Fibroblast of peridontal ligament (primary cell): ENCODE measurements at regions not wholly inside any gene's neighbourhood (a gene's known extent, or its start where the extent isn't known, plus 50 kb on each side); places are given as distances from the start of the nearest gene placed in this dataset.
"Not testable (repeated sequence)": the region's sequence is repeated elsewhere in the genome, so short reads cannot be mapped to it uniquely, and the experiment has no call there.

Experiments
- DNase-seq: peaks from one replicate; pipeline ENCODE4 v3.0.0-alpha.2; 2010; ENCODE audit errors: extremely low read depth

DNA sequence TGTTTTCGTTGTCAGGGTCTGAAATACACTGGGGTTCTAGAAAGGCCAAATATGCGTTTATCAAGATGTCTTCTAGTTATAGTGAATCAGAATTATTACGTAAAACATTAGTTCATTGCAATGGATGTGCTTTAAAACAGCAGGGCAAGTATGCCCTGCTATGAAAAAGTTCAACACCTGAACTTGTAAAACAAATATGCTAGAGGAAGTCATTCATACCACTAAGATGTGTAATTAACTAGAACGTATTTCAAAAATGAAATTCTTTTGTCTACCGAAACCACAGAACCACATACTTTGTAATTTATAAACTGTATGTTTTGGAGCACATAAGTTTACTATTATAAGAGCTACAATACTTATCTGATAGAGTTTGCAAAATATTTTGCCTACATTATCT is 266.2 kb downstream of the KCTD12 start:
- no peak for DNase-seq

GRCh38 chr13:76619631-76620030 is 266.6 kb downstream of the KCTD12 start:
- DNase-seq = no peak

DNA sequence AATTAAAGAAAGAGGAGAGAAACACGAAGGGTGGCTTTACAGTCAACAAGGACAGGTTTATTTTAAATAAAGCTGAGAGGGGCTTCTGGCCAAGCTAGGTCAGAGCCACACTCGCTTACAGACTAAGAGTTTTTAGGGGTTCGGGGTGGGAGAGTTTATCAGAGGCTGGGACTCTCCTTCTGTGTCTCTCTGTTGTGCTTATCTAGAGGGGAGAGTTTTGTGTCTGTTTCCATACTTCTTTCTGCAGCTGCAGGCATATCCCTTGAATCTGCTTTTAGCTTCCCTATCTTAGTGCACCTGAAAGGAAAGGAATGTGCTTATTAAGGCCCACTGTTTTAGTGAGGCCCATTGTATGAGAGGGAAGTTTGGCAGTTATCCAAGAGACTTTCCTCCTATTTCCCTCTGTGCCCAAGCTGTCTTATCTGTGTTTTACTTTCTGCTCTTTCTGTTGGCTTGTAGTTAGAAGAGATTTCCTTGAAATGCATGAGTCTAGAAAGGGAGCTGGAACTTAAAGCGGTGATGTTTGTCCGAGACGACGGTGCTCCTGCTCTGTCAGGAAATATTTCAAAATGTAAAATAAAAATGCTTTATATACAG is 275.3 kb downstream of the KCTD12 start:
- no peak for DNase-seq

DNA sequence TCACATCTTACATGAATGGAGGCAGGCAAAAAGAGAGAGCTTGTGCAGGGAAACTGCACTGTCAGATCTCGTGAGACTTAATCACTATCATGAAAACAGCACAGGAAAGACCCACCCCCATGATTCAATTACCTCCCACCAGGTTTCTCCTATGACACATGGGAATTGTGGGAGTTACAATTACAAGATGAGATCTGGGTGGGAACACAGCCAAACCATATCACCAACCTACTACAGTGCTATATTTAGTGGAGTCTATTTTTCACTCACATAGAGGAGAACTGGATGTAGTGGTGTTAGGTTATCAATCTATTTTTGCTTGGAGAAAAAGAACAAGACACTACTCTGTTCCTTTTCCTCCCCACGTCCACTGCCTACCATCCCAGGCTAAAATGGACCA is 276.6 kb downstream of the KCTD12 start:
- no peak for DNase-seq

- DNase-seq = no peak
Observed at GRCh38 chr13:76607866-76608265, 278.3 kb downstream of the KCTD12 start.

- DNase-seq = peak; percentile 36
Observed at GRCh38 chr13:76600081-76600480, 286.1 kb downstream of the KCTD12 start.

GRCh38 chr13:76597868-76598267 is 288.3 kb downstream of the KCTD12 start:
- no peak for DNase-seq

- no peak for DNase-seq
Observed at GRCh38 chr13:76596216-76596615, 290.0 kb downstream of the KCTD12 start.

- DNase-seq = no peak
Observed at GRCh38 chr13:76594435-76594834, 291.8 kb downstream of the KCTD12 start.

DNA sequence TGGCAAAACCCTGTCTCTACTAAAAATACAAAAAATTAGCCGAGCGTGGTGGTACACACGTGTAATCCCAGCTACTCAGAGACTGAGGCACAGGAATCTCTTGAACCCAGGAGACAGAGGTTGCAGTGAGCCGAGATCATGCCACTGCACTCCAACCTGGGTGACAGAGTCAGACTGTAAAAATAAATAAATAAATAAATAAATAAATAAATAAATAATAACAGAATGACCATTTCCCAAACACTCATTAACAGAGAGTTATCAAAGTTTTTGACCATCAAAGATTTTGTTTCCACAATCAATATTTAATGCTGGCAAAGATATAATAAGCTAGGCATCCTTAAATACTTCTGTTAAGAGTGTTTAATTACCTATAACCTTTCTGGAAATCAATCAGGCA is 299.4 kb downstream of the KCTD12 start:
- DNase-seq = no peak

DNA sequence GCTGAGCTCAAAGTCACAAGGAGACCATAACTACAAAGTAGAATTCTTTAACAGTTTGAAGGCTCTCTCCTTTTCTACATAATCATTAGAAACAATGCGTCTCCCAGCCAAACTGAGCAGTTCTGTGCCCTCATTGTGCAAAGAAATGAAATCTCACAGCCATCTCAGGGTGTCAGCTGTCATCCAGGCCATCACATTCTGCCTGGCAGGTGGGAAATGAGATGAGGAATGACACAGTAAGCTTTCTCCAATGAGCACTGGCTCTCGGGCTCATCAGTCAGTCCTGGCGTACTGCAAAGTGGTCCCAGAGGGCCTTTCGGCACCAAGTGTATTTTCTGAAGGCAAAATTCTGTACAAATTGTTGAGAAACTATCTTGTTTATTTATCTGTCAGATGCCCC is 306.5 kb downstream of the KCTD12 start:
- no peak for DNase-seq

- DNase-seq = not testable (repeated sequence)
Observed at GRCh38 chr13:76575634-76576033, 310.6 kb downstream of the KCTD12 start.

DNA sequence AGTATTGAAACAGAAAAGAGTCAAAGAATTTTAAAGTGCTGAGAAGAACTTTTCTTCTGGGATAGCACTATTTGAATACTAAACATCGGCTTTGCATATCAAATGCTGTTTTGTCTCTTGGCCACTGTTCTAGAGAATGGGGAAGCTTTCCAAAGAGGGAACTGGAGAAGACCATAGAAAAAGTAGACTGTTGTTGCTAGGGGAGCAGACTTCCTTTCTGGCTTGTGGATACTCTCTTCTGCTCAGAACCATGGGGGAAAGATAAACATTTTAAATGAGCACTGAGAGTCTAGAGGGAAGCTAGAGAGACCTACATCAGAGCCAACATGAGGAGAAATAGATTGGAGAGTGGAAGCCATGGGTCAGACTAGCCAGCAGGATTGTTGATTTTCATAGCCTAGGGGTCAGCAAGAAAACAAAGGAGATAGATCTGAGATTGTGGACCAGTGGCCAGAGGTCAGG is 315.7 kb downstream of the KCTD12 start:
- peak; percentile 25 for DNase-seq

- DNase-seq = no peak
Observed at GRCh38 chr13:76556627-76557026, 329.6 kb downstream of the KCTD12 start.

GRCh38 chr13:76552807-76553206 is 333.4 kb downstream of the KCTD12 start:
- DNase-seq = no peak

DNA sequence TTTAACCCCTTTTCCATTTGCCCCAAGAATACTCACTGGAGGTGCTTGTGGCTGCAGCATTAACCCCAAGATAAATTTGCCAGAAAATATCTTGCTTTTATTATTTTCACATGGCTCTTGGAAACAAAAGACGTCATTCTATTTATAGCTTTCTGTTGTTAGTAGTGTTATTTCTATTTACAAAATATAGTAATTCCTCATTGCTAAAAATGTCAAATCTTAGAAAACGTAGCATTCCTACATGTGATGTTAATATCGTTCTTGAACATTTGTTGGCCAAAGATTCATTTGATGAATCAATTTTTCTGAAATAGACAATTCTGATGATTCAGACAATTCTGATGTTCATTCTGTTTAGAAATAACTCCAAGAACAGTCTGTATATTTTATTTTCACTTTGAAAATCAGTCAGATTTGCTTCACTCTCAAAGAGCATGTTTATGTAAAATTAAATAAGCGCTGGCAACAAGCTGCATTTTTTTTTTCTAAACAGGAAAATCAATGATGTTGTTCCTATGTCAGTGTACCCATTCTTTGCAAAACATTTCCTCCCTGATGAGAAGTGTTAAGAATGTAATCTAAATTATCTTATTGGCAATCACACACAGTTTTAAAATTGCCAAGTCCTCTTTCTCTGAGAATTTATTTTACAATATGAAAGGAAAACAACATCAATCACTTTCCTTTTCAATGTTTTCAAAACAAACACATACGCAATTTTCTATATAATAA is 334.0 kb downstream of the KCTD12 start:
- DNase-seq = peak; percentile 32

DNA sequence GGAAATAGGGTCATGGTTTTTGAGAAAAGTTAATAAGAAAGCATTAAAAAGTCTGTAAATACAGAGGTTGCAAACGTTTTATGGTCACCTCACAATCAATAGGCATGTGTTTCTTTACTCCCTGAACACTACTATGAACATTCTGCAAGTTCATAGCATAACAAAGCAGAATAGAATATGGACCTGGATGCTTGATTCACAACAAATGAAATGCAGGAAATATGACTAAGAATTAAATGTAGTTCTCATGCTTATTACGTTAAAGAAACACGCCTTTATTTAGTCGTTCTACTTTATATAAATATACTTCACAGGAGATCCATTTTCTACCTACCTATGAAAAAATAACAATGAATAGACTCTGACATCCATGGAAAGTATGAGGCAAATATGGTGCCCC is 344.0 kb downstream of the KCTD12 start:
- DNase-seq = no peak

- DNase-seq = no peak
Observed at GRCh38 chr13:76538004-76538403, 348.2 kb downstream of the KCTD12 start.

- DNase-seq = no peak
Observed at GRCh38 chr13:76533251-76533650, 353.0 kb downstream of the KCTD12 start.

- no peak for DNase-seq
Observed at GRCh38 chr13:76527041-76527440, 359.2 kb downstream of the KCTD12 start.

DNA sequence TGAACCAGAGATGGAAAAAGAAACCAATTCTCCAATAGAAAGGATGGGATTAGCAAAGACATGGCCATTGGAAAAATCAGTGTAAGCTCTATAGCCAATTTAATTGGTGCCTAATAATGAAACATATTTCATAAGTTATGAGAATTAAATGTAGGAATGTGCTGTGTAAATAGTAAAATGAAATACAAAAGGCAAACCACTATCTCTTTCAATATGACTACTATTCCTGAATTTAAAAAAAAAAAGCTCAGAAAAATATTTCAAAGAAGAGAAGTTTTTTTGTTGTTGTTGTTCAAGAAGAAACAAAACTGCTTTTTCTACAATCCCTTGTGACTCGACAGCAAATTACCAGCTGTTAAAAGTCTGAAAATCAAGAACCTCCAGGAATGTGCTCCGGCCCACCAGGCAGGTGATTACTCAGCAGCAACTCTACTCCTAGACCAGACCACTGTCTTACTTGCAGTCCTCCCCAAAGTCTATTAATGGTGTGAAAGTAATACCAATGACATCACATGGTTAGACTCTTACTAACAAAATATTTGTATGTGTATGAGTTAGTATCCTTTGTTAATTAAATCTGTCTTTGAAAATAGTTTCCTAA is 362.4 kb downstream of the KCTD12 start:
- no peak for DNase-seq

DNA sequence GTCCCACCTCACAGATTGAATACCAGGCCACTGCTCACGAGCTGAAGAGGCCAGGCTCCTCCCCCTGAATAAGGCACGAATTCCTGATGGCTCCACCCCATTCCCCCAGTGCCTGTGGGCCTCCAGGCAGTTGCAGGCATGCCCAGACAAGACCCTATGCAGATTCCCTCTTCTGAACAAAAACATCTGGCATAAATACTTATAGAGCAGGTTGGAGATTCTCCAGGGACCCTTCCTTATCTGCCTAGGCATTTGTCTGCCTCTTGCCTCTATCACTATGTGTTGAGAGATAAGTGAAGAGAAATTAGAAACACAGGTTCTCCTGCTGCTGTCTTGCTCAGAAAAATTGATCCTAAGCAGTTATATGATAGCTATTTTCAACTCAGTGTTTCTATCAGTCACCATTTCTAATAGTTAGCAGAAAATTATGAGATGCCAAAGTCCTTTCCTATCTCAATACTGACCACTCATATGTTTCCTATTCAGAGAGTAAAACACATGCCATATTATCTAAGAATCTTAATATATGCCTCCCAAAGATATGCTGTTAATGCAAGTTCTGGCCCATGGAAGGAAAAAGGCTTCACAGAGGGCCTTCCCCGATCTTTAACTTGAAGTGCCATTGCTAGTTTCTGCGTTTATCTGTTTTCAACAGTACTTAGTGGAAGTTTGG is 364.0 kb downstream of the KCTD12 start:
- DNase-seq = peak; percentile 42

- DNase-seq = no peak
Observed at GRCh38 chr13:76519685-76520084, 366.5 kb downstream of the KCTD12 start.
